Activated CD8-positive, alpha-beta memory T cell treated with anti-CD3 and anti-CD28 coated beads, Interleukin-2, amount 10 ng/mL, durations not matched to agents 7 days and 5 days (primary cell): ENCODE measurements at regions not wholly inside any gene's neighbourhood (a gene's known extent, or its start where the extent isn't known, plus 50 kb on each side); places are given as distances from the start of the nearest gene placed in this dataset.

Experiments used
- ATAC-seq: fragments of 150-1000 bp; cut with Tn5 transposase; one replicate; pipeline ENCODE4 v1.10.0; 2021; ENCODE audit warnings: moderate library complexity
- CTCF ChIA-PET: fragments of 350-600 bp; sonication (Branson Sonifier 250); formaldehyde crosslinking; loops from one replicate; lab custom pipeline; 2021; ENCODE audit warnings: antibody characterized with exemption; lab: Charles Lee
- DNase-seq: peaks from one replicate; pipeline ENCODE4 v3.0.0-alpha.2; 2020
- H3K27ac Mint-ChIP-seq: one replicate; pipeline ENCODE4 v1.8.0; 2021; ENCODE audit warnings: mild to moderate bottlenecking, mixed read lengths
- H3K27me3 Mint-ChIP-seq: one replicate; pipeline ENCODE4 v1.8.0; 2021; ENCODE audit warnings: mixed read lengths
- H3K36me3 Mint-ChIP-seq: one replicate; pipeline ENCODE4 v1.8.0; 2021; ENCODE audit warnings: mild to moderate bottlenecking, mixed read lengths
- H3K4me1 Mint-ChIP-seq: one replicate; pipeline ENCODE4 v1.8.0; 2021; ENCODE audit warnings: mixed read lengths
- H3K4me3 Mint-ChIP-seq: one replicate; pipeline ENCODE4 v1.8.0; 2021; ENCODE audit warnings: mild to moderate bottlenecking, moderate library complexity, mixed read lengths
- H3K9me3 Mint-ChIP-seq: one replicate; pipeline ENCODE4 v1.8.0; 2022; ENCODE audit warnings: low read depth, mixed read lengths

GRCh38 chr14:71373773-71374172, 466.5 kb downstream of the PCNX1 start:
- no peak for ATAC-seq
- no peak for DNase-seq
- Mint-ChIP-seq H3K27me3 (no peaks in the 10 kb centered on the region), H3K9me3 (peaks cover 16% of the 10 kb centered on the region), H3K4me3 (no peak overlapping the region), H3K36me3 (peaks cover 37% of the 10 kb centered on the region), H3K27ac (peak overlapping the region; percentile 40), H3K4me1 (peaks cover 43% of the 10 kb centered on the region)
- CTCF ChIA-PET, result interaction anchor here (0.7 kb wide), 1 partner anchor 46 kb away, joined by 3 read pairs; no protein-coding TSS in a partner anchor

GRCh38 chr14:71374989-71375388, 467.7 kb downstream of the PCNX1 start:
- ATAC-seq (no peak), DNase-seq (no peak)
- CTCF ChIA-PET, result no interaction called here
- H3K4me1 Mint-ChIP-seq, result peaks cover 45% of the 10 kb centered on the region
- peaks cover 21% of the 10 kb centered on the region for H3K9me3 Mint-ChIP-seq
- H3K27me3 Mint-ChIP-seq, result no peaks in the 10 kb centered on the region
- H3K4me3 Mint-ChIP-seq, result no peak overlapping the region
- H3K36me3 Mint-ChIP-seq, result peaks cover 44% of the 10 kb centered on the region
- H3K27ac Mint-ChIP-seq, result no peak overlapping the region

- CTCF ChIA-PET, result no interaction called here
- ATAC-seq (no peak), DNase-seq (no peak)
- Mint-ChIP-seq H3K36me3 (peaks cover 51% of the 10 kb centered on the region), H3K27ac (no peak overlapping the region), H3K27me3 (no peaks in the 10 kb centered on the region), H3K9me3 (peaks cover 23% of the 10 kb centered on the region), H3K4me3 (no peak overlapping the region), H3K4me1 (peaks cover 29% of the 10 kb centered on the region)
Observed at GRCh38 chr14:71377099-71377498, 469.8 kb downstream of the PCNX1 start.

- Mint-ChIP-seq H3K27ac (no peak overlapping the region), H3K27me3 (no peaks in the 10 kb centered on the region), H3K9me3 (peaks cover 21% of the 10 kb centered on the region), H3K4me1 (peaks cover 19% of the 10 kb centered on the region), H3K36me3 (peaks cover 50% of the 10 kb centered on the region), H3K4me3 (no peak overlapping the region)
- CTCF ChIA-PET, result no interaction called here
- DNase-seq (no peak), ATAC-seq (no peak)
Observed at GRCh38 chr14:71380271-71380670, 473.0 kb downstream of the PCNX1 start.

- H3K9me3 Mint-ChIP-seq, result peaks cover 14% of the 10 kb centered on the region
- CTCF ChIA-PET, result no interaction called here
- H3K4me1 Mint-ChIP-seq, result peaks cover 22% of the 10 kb centered on the region
- H3K36me3 Mint-ChIP-seq, result peaks cover 48% of the 10 kb centered on the region
- no peak overlapping the region for H3K4me3 Mint-ChIP-seq
- ATAC-seq, result no peak
- H3K27me3 Mint-ChIP-seq, result no peaks in the 10 kb centered on the region
- no peak overlapping the region for H3K27ac Mint-ChIP-seq
- no peak for DNase-seq
Observed at GRCh38 chr14:71381814-71382213, 474.6 kb downstream of the PCNX1 start.

GRCh38 chr14:71382315-71382714, 475.1 kb downstream of the PCNX1 start:
- CTCF ChIA-PET, result no interaction called here
- peaks cover 47% of the 10 kb centered on the region for H3K36me3 Mint-ChIP-seq
- H3K4me1 Mint-ChIP-seq, result peaks cover 22% of the 10 kb centered on the region
- H3K4me3 Mint-ChIP-seq, result no peak overlapping the region
- H3K9me3 Mint-ChIP-seq, result peaks cover 14% of the 10 kb centered on the region
- no peaks in the 10 kb centered on the region for H3K27me3 Mint-ChIP-seq
- no peak overlapping the region for H3K27ac Mint-ChIP-seq
- ATAC-seq (no peak), DNase-seq (no peak)

- H3K27me3 Mint-ChIP-seq, result no peaks in the 10 kb centered on the region
- no peak for ATAC-seq
- CTCF ChIA-PET, result interaction anchor here (1.3 kb wide), 1 partner anchor 10 kb away, joined by 3 read pairs; no protein-coding TSS in a partner anchor
- no peak for DNase-seq
- peaks cover 36% of the 10 kb centered on the region for H3K36me3 Mint-ChIP-seq
- H3K4me1 Mint-ChIP-seq, result peaks cover 11% of the 10 kb centered on the region
- no peak overlapping the region for H3K4me3 Mint-ChIP-seq
- no peak overlapping the region for H3K27ac Mint-ChIP-seq
- H3K9me3 Mint-ChIP-seq, result peaks cover 8% of the 10 kb centered on the region
Observed at GRCh38 chr14:71383510-71383909, 476.3 kb downstream of the PCNX1 start.

GRCh38 chr14:71384007-71384845, 477.0 kb downstream of the PCNX1 start:
- H3K27me3 Mint-ChIP-seq, result no peaks in the 10 kb centered on the region
- CTCF ChIA-PET, result interaction anchor here (1.3 kb wide), 1 partner anchor 9 kb away, joined by 3 read pairs; no protein-coding TSS in a partner anchor
- peaks cover 30% of the 10 kb centered on the region for H3K36me3 Mint-ChIP-seq
- H3K4me1 Mint-ChIP-seq, result peaks cover 6% of the 10 kb centered on the region
- H3K27ac Mint-ChIP-seq, result no peak overlapping the region
- peaks cover 4% of the 10 kb centered on the region for H3K9me3 Mint-ChIP-seq
- H3K4me3 Mint-ChIP-seq, result no peak overlapping the region
- no peak for ATAC-seq
- no peak for DNase-seq

GRCh38 chr14:71387753-71388152, 480.5 kb downstream of the PCNX1 start:
- ATAC-seq (no peak), DNase-seq (no peak)
- H3K4me1 Mint-ChIP-seq, result peaks cover 6% of the 10 kb centered on the region
- CTCF ChIA-PET, result interaction anchor here (0.7 kb wide), 1 partner anchor 360 kb away, joined by 4 read pairs; no protein-coding TSS in a partner anchor
- H3K9me3 Mint-ChIP-seq, result no peaks in the 10 kb centered on the region
- H3K36me3 Mint-ChIP-seq, result peaks cover 15% of the 10 kb centered on the region
- no peaks in the 10 kb centered on the region for H3K27me3 Mint-ChIP-seq
- no peak overlapping the region for H3K4me3 Mint-ChIP-seq
- H3K27ac Mint-ChIP-seq, result no peak overlapping the region

- H3K4me3 Mint-ChIP-seq, result no peak overlapping the region
- CTCF ChIA-PET, result no interaction called here
- peaks cover 15% of the 10 kb centered on the region for H3K36me3 Mint-ChIP-seq
- no peaks in the 10 kb centered on the region for H3K27me3 Mint-ChIP-seq
- no peak for DNase-seq
- no peak overlapping the region for H3K27ac Mint-ChIP-seq
- no peak for ATAC-seq
- no peaks in the 10 kb centered on the region for H3K9me3 Mint-ChIP-seq
- peaks cover 6% of the 10 kb centered on the region for H3K4me1 Mint-ChIP-seq
Observed at GRCh38 chr14:71388336-71388735, 481.1 kb downstream of the PCNX1 start.

- Mint-ChIP-seq H3K27ac (no peak overlapping the region), H3K4me3 (no peak overlapping the region), H3K4me1 (peaks cover 6% of the 10 kb centered on the region), H3K9me3 (no peaks in the 10 kb centered on the region), H3K27me3 (no peaks in the 10 kb centered on the region), H3K36me3 (peaks cover 14% of the 10 kb centered on the region)
- ATAC-seq, result no peak
- CTCF ChIA-PET, result no interaction called here
- DNase-seq, result no peak
Observed at GRCh38 chr14:71388862-71389261, 481.6 kb downstream of the PCNX1 start.

- Mint-ChIP-seq H3K27ac (no peak overlapping the region), H3K4me1 (peaks cover 23% of the 10 kb centered on the region), H3K9me3 (no peaks in the 10 kb centered on the region), H3K36me3 (peaks cover 8% of the 10 kb centered on the region), H3K27me3 (no peaks in the 10 kb centered on the region), H3K4me3 (no peak overlapping the region)
- CTCF ChIA-PET, result no interaction called here
- ATAC-seq, result no peak
- DNase-seq, result no peak
Observed at GRCh38 chr14:71394386-71394785, 487.1 kb downstream of the PCNX1 start.

- ATAC-seq (peak; percentile 48), DNase-seq (no peak)
- H3K4me3 Mint-ChIP-seq, result no peak overlapping the region
- no peaks in the 10 kb centered on the region for H3K27me3 Mint-ChIP-seq
- H3K9me3 Mint-ChIP-seq, result no peaks in the 10 kb centered on the region
- no peak overlapping the region for H3K27ac Mint-ChIP-seq
- H3K36me3 Mint-ChIP-seq, result peaks cover 8% of the 10 kb centered on the region
- CTCF ChIA-PET, result interaction anchor here (1.2 kb wide), 1 partner anchor 17 kb away, joined by 3 read pairs; no protein-coding TSS in a partner anchor
- peaks cover 30% of the 10 kb centered on the region for H3K4me1 Mint-ChIP-seq
Observed at GRCh38 chr14:71395151-71395604, 487.9 kb downstream of the PCNX1 start.

- no peak for ATAC-seq
- no peak overlapping the region for H3K27ac Mint-ChIP-seq
- H3K27me3 Mint-ChIP-seq, result no peaks in the 10 kb centered on the region
- no peak overlapping the region for H3K4me3 Mint-ChIP-seq
- peaks cover 33% of the 10 kb centered on the region for H3K4me1 Mint-ChIP-seq
- no peaks in the 10 kb centered on the region for H3K9me3 Mint-ChIP-seq
- peaks cover 8% of the 10 kb centered on the region for H3K36me3 Mint-ChIP-seq
- DNase-seq, result no peak
- CTCF ChIA-PET, result interaction anchor here (1.2 kb wide), 1 partner anchor 17 kb away, joined by 3 read pairs; no protein-coding TSS in a partner anchor
Observed at GRCh38 chr14:71395636-71396035, 488.4 kb downstream of the PCNX1 start.
